ENCODE measurements at regions not wholly inside any gene's neighbourhood (a gene's known extent, or its start where the extent isn't known, plus 50 kb on each side); places are given as distances from the start of the nearest gene placed in this dataset.

- TF ChIP-seq EZH2 (IDR thresholded peaks at IDR 0.05; ENCODE audit: insufficient read depth, poor library complexity, severe bottlenecking) = no peak
- TF ChIP-seq EZH2phosphoT487 (IDR thresholded peaks at IDR 0.05; ENCODE audit: insufficient read depth, low read depth) = no peak
Measured at GRCh38 chr13:105796081-105796480, 739.4 kb downstream of the EFNB2 start.
